Limb (tissue), 2 donors: ENCODE measurements at regions not wholly inside any gene's neighbourhood (a gene's known extent, or its start where the extent isn't known, plus 50 kb on each side); places are given as distances from the start of the nearest gene placed in this dataset.

Source experiments
- DNase-seq, 2 donors: peaks; one replicate each; pipeline ENCODE4 v3.0.0-alpha.2; 2016; ENCODE audit errors: extremely low spot score in 2 of 2

DNA sequence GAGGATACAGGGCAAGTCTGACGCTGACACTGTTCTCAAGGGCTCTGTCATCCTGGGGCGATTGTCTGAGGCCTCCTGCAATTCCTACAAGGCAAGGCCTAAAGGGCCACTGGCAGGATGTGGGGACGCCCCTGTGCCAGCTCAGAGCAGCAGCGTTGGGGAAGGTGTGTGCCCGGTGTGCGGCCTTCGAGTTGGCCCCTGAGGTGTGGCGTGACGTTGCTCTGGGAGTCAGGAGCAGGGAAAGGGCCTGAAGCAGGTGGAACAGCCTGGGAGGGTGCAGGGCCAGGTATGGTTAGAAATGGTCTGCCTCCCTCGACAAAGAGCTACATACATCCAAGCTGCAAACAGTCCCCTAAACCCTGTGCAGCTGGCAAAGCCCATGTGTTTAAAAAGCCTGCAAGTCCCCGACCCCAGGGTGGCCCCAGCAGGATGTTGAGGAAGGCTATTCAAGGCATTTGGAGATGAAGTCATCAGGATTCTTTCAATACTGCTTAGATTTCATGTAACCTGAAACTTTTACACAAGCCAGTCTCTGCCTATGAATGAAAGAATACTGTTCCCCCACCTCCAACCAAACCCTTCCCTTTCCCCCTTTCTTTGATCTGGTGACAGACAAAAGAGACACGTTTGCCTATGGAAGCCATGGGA is 142.5 kb upstream of the TNS3 start:
- peak; percentile 34 to 66 for DNase-seq

DNA sequence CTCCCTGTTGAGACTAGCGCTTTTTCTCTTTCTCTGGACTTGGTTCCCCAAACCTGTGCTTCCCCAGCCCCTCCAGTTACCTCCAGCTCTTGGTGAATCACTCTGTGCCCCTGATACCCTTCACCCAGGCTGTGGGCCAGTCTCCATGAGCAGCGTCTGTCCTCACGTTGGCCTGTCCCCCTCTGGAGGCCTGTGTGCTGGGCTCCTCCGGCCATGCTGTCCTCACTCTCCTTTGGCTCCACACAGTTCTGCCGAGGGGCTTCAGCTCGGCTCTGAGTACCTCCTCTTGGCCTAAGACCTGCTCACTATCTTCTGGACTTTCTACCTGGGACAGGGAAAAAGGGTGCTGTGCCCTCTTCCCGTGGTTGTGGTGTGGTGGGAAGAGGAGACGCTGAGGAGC is 140.2 kb upstream of the TNS3 start:
- DNase-seq: no peak

DNA sequence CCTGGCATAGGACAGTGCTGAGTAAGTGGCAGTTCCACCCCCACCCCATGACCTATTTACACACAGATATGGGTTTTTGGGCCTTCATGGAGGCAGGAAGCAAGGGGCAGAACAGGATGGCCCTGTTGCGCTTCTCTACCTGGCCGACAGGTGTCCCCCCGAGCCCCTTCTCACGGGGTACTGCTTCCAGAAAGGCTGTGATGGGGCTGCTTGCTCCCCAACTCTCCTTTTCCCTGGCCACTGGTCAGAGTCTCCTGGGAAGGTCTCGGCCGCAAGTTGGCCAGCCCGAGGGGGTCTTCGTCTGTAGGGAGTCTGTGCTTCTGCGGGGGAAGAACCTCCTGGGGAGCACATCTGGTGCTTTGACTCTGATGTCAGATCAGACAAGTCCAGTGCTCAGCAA is 139.8 kb upstream of the TNS3 start:
- no peak for DNase-seq

DNA sequence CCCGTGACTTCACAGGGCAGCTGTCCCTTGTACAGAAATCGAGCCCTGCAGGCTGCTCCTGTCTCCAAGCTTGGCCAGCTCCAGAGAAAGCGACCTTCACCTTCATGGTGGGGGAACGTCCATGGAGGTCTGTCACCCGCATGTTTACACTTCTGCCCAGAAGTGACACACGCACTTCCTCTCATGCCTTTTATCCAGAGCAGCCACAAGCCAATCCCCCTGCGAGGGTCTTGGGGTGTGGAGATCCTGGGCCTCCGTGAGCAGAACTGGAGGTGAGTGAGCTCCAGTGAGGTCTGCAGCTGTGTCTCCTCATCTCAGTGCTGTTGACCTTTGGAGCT is 139.0 kb upstream of the TNS3 start:
- no peak for DNase-seq

DNA sequence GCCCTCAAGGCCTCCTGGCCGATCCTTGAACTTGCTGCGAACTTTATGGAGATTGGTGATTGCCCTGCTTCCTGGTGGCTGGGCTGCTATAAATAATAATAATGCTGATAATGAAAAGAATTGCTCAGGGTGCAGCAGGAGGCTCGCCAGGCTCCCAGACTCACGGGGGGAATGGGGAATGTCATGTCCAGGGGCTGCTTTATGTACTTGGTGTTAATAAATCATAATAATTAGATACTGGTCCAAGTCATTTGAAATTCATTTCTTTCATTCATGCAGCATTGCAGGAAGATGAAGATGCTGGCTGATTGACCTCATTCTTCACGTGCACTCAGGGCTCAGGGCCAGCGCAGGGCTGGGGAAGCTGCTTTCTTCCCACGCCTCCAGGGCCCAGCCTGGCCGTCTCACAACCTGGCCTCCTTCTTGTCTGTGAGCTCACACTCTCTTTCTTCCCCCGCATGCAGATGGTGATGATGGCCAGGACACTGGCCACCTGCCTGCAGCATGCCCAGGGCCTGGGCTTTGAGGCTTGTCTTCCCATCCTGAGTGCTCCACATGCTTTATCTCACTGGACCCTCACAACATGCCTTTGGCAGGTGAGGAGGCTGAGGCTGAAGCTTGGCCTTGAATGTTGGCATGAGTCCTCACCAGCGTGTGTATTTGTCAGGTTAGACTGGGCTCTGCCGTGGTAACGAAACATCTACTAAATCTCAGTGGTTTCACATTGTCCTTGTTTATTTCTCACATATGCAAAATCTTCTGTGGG is 138.4 kb upstream of the TNS3 start:
- peak in 1 of 2 donors; percentile 59 for DNase-seq

DNA sequence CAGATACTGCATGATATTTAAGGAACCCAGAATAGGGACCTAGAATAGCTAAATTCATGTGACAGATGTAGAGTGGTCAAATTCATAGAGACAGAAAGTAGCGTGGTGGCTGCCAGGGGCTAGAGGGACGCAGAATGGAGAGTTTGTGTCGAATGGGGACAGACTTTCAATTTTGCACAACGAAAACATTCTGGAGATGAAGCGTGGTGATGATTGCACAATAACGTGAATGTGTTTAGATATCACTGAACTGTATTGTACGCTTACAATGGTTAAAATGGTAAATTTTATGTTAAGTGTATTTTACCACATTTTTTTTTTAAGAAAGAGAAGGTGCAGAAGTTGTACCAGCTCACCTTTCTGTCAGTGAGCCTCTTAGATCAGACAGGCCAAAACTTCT is 137.8 kb upstream of the TNS3 start:
- DNase-seq: no peak

DNA sequence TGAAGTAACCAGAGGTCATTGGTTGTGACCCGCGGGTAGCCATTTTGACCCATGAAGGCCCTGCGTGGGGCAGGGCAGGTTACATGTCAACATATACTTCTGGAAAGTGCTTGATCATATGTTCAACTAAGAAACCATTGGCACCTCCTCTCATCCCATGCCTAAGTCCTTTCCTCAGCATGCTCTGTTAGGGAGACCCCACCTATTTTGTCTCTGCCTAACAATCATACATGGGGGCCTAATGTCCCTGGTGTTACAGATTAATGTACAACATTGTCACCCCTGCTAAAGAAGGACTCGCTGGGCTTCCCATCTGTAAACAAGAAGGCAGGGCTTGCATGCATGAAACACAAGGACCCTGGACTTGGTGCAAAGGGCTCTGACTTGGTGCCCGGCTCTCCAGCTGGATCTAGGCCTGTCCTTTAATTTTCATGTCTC is 133.7 kb upstream of the TNS3 start:
- no peak for DNase-seq

DNA sequence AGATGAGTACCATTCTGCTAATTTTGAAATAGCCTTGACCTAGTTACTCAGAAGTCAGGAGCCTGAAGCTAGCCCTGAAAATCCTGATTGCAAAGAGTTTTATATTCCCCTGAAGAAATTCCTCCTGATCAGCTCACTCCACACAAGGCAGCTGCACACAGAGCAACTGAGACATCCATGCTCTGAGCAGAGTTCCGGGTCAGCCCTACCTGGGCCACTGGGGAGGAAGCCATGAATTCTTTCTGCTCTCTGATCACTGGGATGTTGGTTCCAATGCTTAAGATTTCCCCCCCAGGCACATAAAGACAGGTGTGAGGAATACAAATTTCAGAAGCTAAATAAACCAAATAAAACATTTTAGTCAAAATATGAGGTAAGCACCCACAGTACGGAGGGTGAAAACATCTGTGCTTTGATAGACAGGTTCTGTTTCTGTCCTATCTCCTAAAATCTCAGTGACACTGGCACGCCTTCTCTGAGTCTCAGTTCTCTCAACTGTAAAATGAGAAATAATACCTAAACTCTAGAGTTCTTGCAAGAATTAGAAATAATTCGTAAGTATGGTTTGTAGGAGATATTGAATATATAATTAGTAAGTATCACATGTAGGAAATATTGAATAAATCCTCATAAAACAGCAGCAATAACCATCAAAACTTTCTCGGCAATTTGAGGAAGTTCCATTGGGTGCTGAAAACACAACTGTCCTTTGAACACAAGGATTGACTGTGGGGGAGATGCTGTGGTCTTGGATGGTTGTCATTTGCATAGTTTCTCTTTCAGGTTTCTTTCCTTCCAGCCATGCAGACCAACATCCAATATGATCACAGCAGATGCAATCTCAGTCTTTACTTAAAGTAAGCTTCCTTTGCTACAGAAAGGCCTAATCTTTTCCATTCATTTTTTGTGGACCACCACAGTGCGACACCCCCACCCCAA is 133.0 kb upstream of the TNS3 start:
- no peak for DNase-seq

DNA sequence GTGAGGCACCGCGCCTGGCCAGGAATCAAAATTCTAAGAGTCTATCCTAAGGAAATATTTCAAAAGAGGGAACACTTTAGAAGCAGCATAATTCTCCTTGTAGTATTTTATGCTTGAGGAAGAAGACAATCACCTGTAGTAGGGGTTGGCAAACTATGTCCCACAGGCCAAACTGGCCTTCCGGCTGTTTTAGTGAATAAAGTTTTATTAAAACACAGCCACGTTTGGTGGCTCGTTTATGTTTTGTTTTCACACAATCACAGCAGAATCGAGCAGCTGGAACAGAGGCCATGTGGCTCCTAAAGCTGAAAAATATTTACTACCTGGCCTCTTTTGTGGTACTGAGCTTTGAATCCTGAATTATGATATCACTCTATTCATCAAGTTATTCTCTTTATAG is 131.7 kb upstream of the TNS3 start:
- no peak for DNase-seq

DNA sequence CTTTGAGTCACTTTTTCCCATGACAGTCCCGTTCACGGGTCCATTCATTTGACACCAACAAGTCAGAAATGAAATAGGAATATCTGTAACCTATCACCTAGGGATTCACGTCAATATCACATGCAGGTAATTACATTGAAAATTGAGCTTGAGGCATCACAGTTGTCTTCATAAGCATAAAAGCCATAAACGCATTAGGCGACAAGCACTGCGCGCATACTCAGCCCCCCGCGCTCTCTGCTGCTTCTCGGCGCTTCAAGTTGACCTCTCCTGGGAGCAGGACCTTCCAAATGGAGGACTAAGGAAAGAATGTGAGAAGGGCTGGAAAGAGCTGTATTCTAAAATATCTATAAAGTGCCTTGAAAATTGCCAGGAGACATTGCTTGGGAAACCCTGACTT is 130.5 kb upstream of the TNS3 start:
- no peak for DNase-seq

DNA sequence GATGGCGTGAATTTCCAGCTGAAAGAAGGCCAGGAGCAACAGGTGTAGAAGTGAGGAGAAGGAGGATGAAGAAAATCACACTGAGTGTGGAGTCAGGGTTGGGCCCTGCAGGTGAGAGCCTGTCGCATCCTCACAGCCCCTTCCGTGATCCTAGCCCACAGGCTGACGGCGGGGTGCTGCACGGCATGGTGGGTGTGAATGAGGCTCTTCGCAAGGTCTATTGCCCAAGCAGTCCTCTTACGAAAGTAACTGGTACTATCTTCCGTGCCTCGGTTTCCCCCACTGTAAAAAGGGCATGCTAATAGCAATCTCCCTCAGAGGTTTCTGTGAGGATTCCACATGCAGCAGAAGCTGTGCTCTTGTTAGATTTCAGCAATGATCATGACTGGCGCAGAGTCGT is 129.9 kb upstream of the TNS3 start:
- DNase-seq: no peak

DNA sequence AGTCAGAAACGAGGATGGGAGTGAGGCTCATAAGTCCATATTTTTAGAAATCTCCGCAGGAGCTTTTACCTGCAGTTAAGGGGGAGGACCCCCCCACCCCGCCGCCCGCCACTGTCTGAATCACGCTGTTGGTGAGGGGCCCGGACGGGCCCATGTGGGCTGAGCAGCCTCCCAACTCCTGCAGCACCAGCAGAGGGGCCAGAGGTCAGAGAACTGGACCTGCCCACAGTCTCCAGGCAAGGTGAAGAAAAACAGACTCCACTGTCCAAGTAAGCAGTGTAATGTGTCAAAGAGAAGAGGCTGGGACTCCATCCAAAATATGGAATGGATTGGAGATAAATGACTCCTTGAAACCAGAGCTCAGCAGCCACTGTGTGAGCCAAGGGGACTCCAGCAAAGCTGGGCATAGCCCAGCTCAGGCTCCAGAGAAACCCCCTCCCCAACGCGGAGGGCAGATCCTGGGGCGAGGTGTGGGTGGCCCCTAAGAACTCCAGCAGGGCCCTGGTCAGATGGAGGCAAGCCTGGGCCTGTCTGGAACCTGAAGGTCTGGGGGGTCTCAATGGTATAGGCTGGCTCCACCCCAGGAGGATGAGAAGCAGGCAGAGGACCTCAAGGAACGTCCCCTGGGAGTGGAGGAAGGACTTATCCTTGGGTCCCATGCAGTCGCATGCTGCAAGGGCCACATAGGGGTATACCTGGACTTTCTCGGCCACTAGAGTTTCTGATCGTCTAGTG is 128.5 kb upstream of the TNS3 start:
- DNase-seq: no peak

DNA sequence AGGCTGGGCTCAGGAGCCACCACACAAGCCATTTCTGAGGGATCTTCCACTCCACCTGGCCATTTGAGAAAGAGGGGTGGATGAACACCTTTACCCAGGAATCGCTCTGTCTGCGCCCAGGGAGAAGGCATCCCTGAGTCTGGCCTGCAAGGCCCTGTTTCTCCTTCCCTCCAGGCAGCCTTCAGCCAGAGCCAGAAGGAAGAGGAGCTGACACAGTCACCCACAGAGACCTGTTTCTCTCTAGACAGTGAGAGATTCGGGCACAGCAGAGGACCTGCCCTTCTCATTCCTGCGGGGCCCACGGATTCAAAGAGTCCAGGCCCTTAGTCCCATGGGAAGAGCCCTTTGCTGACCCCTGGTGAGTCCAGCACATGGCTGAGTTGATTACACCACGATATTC is 127.5 kb upstream of the TNS3 start:
- no peak for DNase-seq

DNA sequence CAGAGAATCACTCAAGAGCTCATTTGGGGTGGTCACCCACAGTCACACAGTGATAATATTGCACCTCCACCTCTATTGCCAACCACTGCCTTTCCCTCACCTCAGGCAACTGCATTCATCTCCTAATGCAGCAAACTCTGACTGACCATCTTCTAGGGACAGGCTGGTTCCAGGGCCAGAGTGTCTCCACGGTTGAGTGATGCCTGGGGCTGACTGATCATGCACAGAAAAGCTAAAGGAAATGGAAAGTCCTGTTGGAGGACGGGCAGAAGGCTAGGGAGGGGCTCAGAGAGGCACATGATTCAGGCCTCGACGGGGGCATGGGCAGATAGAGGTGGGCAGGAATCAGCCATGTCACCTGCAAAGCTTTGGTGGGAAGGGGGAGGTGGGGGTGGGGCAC is 127.1 kb upstream of the TNS3 start:
- no peak for DNase-seq

DNA sequence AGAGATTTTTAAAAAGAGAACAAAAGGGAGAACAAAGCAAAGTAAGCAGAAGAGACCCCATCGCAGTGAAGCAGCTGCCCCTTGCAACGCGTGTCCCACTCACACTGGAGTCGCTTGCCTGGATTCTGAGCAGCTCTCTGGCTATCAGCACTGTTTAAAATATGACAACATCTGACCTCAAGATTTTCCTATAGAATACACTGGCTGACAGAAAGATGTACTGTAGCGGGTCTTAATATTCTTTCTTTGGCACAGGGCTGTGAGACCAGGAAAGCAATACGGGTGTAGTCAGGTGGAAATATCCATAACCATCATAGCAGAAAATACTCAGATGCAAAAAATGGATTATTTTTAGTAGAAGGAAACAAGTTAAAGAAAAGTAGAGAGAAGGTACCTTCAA is 125.7 kb upstream of the TNS3 start:
- DNase-seq: no peak

DNA sequence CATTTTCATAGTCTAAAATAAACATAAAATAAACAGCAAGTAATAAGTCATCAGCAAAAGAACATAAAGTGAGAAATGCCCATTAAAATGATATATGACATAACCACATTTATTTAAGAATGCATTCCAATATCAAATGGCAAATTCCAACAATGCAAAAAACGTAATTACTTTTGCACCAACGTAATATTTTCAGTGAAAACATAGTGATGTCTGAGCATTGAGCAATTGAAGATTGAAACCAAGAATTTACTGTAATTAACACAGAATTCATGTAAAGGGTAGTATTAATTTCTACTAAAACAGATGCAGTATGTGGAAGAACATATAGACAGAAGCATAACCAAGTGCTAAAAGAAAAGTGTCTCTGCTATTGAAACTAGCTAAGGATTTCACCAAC is 123.0 kb upstream of the TNS3 start:
- DNase-seq: no peak

DNA sequence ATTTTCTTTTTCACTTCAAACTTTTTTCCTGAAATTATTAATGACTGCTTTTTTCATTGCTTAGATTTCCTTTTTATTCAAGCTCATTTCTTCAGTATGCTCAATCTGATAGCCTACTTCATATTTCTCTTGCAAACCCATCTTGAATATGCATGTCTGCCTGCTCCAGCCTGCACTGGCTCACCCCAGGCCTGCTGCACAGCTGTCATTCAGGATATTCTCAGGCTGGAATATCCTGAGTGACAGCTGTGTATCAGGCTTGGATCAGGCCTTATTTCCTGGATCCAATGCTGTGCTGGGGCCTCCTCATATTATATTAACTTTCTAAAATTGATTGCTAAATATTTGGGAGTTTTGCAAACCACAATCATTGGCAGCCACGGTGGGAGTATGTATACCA is 120.2 kb upstream of the TNS3 start:
- no peak for DNase-seq

DNA sequence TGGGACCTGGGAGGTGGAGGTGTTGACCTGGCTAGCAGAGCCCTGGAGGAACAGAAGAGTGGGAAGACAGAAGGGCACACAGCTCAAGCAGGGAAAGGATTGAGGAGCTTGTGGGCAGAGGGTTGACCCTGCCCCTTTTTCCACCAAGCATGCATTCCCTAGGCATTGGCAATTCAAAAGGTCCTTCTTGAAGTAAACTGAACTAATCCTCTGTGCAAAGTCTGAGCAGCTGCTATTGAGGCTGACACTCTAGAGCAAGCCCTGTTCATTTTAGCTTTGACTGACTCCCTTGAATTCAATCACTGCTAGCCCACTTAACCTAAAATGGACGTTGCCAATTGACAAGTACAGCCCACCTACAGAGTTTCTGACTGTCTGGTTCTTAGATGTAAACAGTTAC is 116.5 kb upstream of the TNS3 start:
- no peak for DNase-seq

DNA sequence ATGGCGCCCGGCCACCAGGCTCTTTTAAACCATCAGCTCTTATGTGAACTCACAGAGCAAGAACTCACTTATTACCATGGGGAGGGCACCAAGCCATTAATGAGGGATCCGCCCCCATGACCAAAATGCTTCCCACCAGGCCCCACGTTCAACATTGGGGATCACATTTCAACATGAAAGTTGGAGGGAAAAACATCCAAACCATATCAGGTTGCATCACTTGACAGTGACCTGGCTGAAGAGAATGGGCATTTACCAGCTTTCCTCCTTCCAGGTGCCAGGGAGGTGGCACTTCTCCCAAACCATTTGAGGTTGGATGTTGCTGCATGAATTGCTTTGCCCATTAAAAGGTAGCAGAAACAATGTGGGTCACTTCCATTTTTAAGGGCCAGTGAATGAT is 115.6 kb upstream of the TNS3 start:
- DNase-seq: no peak

DNA sequence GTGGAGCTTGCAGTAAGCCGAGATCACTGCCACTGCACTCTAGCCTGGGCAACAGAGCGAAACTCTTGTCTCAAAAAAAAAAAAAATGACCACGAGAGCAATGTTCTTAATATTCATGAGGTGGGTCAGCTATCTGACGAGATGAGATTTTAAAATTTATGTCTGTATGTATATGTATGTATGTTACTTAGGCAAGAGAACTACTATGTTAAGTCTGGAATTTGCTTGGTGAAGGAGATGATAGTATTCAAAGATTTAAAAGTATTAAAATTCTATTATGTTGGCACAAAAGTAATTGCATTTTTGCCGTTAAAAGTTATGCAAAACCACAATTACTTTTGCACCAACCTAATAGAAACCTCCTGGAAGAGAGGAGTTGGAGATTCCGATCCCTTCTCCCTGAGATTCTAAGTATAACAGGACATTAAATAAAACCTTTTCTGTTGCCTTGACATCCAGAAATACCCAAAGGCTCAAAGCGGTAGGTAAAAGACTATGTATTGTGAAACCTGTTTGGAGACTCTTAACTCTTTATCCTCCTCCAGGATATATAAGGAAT is 114.3 kb upstream of the TNS3 start:
- DNase-seq: no peak

DNA sequence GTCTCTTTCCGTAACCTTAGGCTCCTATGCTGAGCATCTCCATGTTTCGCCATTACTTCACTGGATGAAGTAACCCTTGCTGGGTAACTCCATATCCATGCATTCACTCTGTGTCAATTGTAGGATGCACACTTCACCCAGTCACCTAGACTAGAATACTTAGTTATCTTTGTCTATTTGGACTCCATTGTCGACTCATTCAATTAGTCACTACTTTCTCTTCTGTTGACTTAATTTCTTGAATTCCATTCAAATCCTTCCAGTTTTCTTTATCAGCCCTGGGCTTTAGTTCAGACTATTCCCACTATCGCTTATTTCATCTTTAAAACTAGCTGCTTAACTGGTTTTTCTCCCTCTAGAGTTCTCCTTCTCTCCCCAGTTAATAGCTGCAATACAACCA is 111.3 kb upstream of the TNS3 start:
- DNase-seq: no peak
